Uterus (tissue), 2 donors: ENCODE measurements at regions not wholly inside any gene's neighbourhood (a gene's known extent, or its start where the extent isn't known, plus 50 kb on each side); places are given as distances from the start of the nearest gene placed in this dataset.

Experiments
- CTCF ChIP-seq, 4 experiments: fragments of 200-600 bp in 2 of 4; fragments of 450-650 bp in 2 of 4; sonication (generic) in 2 of 4; IDR thresholded peaks; one replicate each; pipeline ENCODE4 v1.5.1; 2016 to 2019; ENCODE audit warnings: antibody characterized with exemption in 4 of 4, mild to moderate bottlenecking in 2 of 4, moderate library complexity in 1 of 4
- POLR2A ChIP-seq, 2 donors: fragments of 450-650 bp; IDR thresholded peaks; one replicate each; pipeline ENCODE4 v1.6.1; 2016; ENCODE audit warnings: antibody characterized with exemption in 2 of 2, mild to moderate bottlenecking in 1 of 2, moderate library complexity in 1 of 2

- no peak for TF ChIP-seq POLR2A (IDR thresholded peaks at IDR 0.05)
- no peak for TF ChIP-seq CTCF (IDR thresholded peaks at IDR 0.05)
Observed at GRCh38 chr2:153349603-153350002, 129.0 kb downstream of the RPRM start.
